ENCODE measurements at regions not wholly inside any gene's neighbourhood (a gene's known extent, or its start where the extent isn't known, plus 50 kb on each side); places are given as distances from the start of the nearest gene placed in this dataset.

DNA sequence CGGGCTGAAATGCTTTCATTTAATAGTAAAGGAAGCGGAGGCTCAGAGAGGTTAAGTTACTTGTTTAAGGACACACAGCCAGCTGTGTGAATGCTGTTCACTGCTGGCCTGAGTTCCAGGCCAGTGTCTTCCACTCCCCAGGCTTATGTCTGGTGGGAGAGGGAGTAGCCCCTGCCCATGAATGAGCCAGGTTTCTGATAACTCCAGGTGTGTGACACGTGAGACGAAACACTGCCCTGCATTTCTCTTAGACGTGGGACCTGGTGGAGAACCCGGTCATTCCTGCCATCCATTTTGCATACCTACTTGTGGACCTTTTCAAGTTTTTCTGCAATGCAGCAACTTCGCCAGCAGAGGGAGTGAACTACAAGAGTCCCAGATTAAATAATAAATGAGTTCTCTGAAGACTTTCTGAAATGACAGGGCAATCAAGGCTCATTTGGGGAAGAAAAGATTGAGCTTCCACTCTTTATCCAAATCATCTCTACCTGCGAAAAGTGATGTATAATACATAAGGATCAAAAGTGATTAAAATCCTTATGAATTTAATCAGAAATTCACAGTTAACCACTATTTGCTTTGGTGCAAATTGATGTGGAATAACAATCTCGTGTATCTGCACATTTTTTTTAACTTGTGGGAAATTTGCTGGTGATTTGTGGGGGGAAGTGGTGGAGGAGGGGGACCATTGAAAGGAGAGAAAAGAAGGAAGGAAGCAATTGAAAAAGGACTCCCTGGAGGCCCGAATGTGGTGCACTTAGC, 79.4 kb upstream of the ASB18 start:
- TF ChIP-seq CTCF (IDR thresholded peaks at IDR 0.05), result peak; percentile 86
- no peak for TF ChIP-seq EZH2 (IDR thresholded peaks at IDR 0.05; ENCODE audit: borderline replicate concordance, insufficient read depth, low read depth, low read length, poor library complexity, severe bottlenecking)

Data from B cell (primary cell).